ENCODE measurements at regions not wholly inside any gene's neighbourhood (a gene's known extent, or its start where the extent isn't known, plus 50 kb on each side); places are given as distances from the start of the nearest gene placed in this dataset.

DNA sequence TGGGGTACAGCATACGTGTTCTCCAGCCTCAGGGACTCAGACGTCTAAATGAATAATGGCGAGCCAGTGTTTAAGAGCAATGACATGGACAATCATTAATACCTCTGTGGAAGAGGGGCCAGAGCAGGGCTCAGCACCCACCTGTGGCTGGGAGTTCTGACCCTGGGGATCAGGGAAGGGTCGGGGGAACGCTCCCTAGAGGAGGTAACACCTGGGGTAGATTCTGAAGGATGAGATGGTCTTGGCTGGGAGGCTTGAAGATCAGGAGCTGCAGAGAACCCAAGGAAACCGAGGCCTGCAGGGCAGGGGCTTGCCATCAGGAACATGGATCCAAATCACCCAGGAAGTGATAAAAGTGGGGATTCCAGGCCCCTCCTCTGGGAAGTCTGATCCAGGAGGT, 138.2 kb upstream of the RUNX3 start:
- TF ChIP-seq CTCF (IDR thresholded peaks at IDR 0.05) (no peak), CHD4 (IDR thresholded peaks at IDR 0.05; ENCODE audit: borderline replicate concordance) (no peak), SMC3 (IDR thresholded peaks at IDR 0.05) (no peak), RAD21 (conservative IDR thresholded peaks at IDR 0.05 in 1 of 2, IDR thresholded peaks at IDR 0.05 in 1 of 2) (no peak), POLR2A (IDR thresholded peaks at IDR 0.05; ENCODE audit: low read length) (no peak), MAX (IDR thresholded peaks at IDR 0.05) (no peak)

Measured in A549 (cell line).